Activated CD8-positive, alpha-beta T cell treated with anti-CD3 and anti-CD28 coated beads for 36 hours (primary cell): ENCODE measurements at regions not wholly inside any gene's neighbourhood (a gene's known extent, or its start where the extent isn't known, plus 50 kb on each side); places are given as distances from the start of the nearest gene placed in this dataset.

Experiments
- ATAC-seq: fragments of 200-7000 bp; cut with Tn5 transposase; one replicate; pipeline ENCODE4 v1.10.0; 2021; ENCODE audit warnings: mild to moderate bottlenecking, moderate library complexity
- CTCF ChIA-PET: fragments of 350-600 bp; sonication (Branson Sonifier 250); formaldehyde crosslinking; loops from one replicate; lab custom pipeline; 2021; ENCODE audit warnings: antibody characterized with exemption; lab: Charles Lee
- POLR2A ChIA-PET: fragments of 350-600 bp; sonication (Branson Sonifier 250); formaldehyde crosslinking; loops from one replicate; lab custom pipeline; 2021; ENCODE audit warnings: antibody characterized with exemption; lab: Charles Lee
- DNase-seq: peaks from one replicate; pipeline ENCODE4 v3.0.0-alpha.2; 2020
- H3K27ac Mint-ChIP-seq: one replicate; pipeline ENCODE4 v1.8.0; 2021; ENCODE audit warnings: mild to moderate bottlenecking, mixed read lengths
- H3K27me3 Mint-ChIP-seq: one replicate; pipeline ENCODE4 v1.8.0; 2021; ENCODE audit warnings: mixed read lengths
- H3K36me3 Mint-ChIP-seq: one replicate; pipeline ENCODE4 v1.8.0; 2021; ENCODE audit warnings: low read depth, mixed read lengths
- H3K4me1 Mint-ChIP-seq: one replicate; pipeline ENCODE4 v1.8.0; 2021; ENCODE audit warnings: low read depth, mixed read lengths
- H3K4me3 Mint-ChIP-seq: one replicate; pipeline ENCODE4 v1.8.0; 2021; ENCODE audit warnings: mild to moderate bottlenecking, moderate library complexity, mixed read lengths
- H3K9me3 Mint-ChIP-seq: one replicate; pipeline ENCODE4 v1.8.0; 2021; ENCODE audit warnings: mixed read lengths
- intact Hi-C: fragments of 100-400 bp; cut with micrococcal nuclease; formaldehyde crosslinking; loops from one replicate; pipeline ENCODE4 v1.10.0; 2022
- TF ChIP-seq, protein P1 (sequence below): fragments of 200-600 bp; IDR thresholded peaks from one replicate; pipeline ENCODE4 v1.8.0; 2022; ENCODE audit warnings: antibody characterized with exemption, mild to moderate bottlenecking

DNA sequence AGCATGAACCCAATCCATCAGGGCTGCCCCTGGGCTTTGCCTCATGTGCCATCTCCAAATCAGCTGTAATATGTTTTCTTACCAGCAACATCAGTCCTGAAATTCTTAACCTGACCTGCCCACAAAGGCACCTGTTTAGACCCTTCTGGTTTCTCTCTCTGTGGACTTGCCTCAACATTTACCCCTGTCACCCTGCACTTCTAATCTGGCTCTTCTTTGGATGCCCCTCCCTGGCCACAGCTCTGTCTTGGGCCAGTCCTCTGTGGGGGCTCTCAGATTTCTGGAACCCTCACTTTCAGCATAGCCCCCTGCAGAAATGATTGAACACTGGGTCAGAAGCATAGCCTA lies 168.7 kb upstream of the STAC start:
- no peak overlapping the region for H3K27ac Mint-ChIP-seq
- intact Hi-C loops = no loop called here
- DNase-seq (no peak), ATAC-seq (no peak)
- no peak overlapping the region for H3K4me3 Mint-ChIP-seq
- POLR2A ChIA-PET = interaction anchor here (0.6 kb wide), 1 partner anchor 1494 kb away, joined by 3 read pairs; no protein-coding TSS in a partner anchor
- CTCF ChIA-PET = no interaction called here
- TF ChIP-seq, protein P1, sequence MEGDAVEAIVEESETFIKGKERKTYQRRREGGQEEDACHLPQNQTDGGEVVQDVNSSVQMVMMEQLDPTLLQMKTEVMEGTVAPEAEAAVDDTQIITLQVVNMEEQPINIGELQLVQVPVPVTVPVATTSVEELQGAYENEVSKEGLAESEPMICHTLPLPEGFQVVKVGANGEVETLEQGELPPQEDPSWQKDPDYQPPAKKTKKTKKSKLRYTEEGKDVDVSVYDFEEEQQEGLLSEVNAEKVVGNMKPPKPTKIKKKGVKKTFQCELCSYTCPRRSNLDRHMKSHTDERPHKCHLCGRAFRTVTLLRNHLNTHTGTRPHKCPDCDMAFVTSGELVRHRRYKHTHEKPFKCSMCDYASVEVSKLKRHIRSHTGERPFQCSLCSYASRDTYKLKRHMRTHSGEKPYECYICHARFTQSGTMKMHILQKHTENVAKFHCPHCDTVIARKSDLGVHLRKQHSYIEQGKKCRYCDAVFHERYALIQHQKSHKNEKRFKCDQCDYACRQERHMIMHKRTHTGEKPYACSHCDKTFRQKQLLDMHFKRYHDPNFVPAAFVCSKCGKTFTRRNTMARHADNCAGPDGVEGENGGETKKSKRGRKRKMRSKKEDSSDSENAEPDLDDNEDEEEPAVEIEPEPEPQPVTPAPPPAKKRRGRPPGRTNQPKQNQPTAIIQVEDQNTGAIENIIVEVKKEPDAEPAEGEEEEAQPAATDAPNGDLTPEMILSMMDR = no peak
- H3K36me3 Mint-ChIP-seq = no peaks in the 10 kb centered on the region
- H3K4me1 Mint-ChIP-seq = no peaks in the 10 kb centered on the region
- H3K9me3 Mint-ChIP-seq = no peaks in the 10 kb centered on the region
- no peaks in the 10 kb centered on the region for H3K27me3 Mint-ChIP-seq

DNA sequence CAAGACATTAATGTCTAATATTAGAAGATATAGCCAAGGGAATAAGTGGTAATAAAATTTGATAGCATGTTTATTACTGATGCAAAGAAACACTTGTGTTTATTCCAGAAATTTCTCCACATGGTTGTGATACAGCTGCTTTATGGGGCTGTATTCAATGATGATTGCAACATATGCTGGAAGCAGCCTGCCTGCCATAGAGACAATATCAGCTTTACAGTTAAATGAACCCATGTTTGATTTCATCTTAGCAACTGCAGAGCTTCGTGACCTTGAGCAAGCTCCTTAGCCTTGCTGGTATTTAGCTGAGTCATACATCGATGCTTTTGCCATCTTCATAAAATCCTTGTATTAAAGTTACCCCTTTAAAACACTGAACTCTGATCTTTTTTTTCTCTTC lies 168.1 kb upstream of the STAC start:
- TF ChIP-seq, protein P1 = no peak
- no peaks in the 10 kb centered on the region for H3K27me3 Mint-ChIP-seq
- no peaks in the 10 kb centered on the region for H3K4me1 Mint-ChIP-seq
- ChIA-PET CTCF (no interaction called here), POLR2A (no interaction called here)
- no peaks in the 10 kb centered on the region for H3K9me3 Mint-ChIP-seq
- no peaks in the 10 kb centered on the region for H3K36me3 Mint-ChIP-seq
- H3K4me3 Mint-ChIP-seq = no peak overlapping the region
- no peak overlapping the region for H3K27ac Mint-ChIP-seq
- DNase-seq = no peak
- intact Hi-C loops = no loop called here
- no peak for ATAC-seq

DNA sequence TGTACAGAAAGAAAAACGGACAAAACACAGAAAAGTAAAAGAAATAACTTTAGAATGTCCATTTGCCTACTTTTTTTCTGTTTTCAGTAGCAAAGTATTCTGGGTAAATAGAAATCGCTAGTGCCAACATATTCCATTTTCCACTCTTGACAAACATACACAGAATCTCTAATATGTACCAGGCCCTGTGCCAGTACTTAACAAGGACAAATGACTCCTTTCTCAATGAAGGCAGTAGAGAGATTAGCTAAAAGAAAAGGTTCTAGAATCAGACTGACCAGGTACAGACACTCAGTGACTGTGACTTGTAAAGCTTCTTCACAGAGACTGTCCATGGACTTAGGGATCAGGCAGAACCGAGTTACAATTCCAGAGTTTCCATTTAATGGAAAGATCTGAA lies 165.8 kb upstream of the STAC start:
- ChIA-PET POLR2A (no interaction called here), CTCF (no interaction called here)
- Mint-ChIP-seq H3K4me3 (no peak overlapping the region), H3K9me3 (no peaks in the 10 kb centered on the region), H3K27ac (no peak overlapping the region), H3K27me3 (no peaks in the 10 kb centered on the region), H3K4me1 (no peaks in the 10 kb centered on the region), H3K36me3 (no peaks in the 10 kb centered on the region)
- DNase-seq (no peak), ATAC-seq (no peak)
- intact Hi-C loops = no loop called here
- TF ChIP-seq, protein P1 = no peak

DNA sequence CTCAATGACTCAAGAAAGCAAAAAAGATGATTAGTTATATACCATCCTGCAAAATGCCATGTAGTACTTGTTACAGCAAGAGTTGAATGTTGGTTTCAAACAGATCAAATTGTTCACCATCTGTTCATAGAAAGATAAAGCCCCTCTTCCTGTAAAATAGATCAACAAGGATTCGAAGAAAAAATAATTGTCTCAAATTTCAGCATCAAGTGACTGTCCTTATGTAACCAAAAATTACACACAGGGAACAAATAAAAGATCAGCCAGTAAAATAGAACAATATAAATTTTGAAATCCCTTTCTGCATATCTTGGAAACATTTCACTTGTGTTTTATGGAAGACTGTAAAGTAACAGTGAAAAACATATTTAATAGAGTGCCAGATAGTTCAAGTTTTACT lies 165.1 kb upstream of the STAC start:
- DNase-seq = no peak
- TF ChIP-seq, protein P1 = no peak
- POLR2A ChIA-PET = no interaction called here
- no peaks in the 10 kb centered on the region for H3K4me1 Mint-ChIP-seq
- no peak for ATAC-seq
- intact Hi-C loops = no loop called here
- CTCF ChIA-PET = no interaction called here
- no peak overlapping the region for H3K4me3 Mint-ChIP-seq
- no peak overlapping the region for H3K27ac Mint-ChIP-seq
- H3K36me3 Mint-ChIP-seq = no peaks in the 10 kb centered on the region
- H3K27me3 Mint-ChIP-seq = no peaks in the 10 kb centered on the region
- no peaks in the 10 kb centered on the region for H3K9me3 Mint-ChIP-seq

DNA sequence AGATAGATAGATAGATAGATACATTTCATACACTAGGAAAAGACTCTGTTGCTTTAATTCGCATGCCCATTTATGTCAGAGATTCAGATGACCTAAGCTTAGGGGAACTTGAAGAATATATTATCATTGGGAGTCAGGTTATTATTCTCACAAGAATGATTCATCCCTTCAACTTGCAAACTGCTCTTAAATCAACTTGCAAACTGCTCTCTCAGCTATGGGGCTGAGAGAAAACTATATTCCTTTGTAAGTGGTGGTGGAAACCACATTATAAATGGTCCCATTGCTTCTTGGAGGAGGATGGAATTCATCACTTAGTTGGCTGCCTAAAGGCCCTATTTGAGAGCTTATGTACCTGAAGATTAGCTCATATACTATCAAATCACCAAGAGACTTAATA lies 160.9 kb upstream of the STAC start:
- no peaks in the 10 kb centered on the region for H3K27me3 Mint-ChIP-seq
- ChIA-PET POLR2A (no interaction called here), CTCF (no interaction called here)
- TF ChIP-seq, protein P1 = no peak
- no peaks in the 10 kb centered on the region for H3K36me3 Mint-ChIP-seq
- no peaks in the 10 kb centered on the region for H3K9me3 Mint-ChIP-seq
- intact Hi-C loops = no loop called here
- ATAC-seq (no peak), DNase-seq (no peak)
- no peak overlapping the region for H3K27ac Mint-ChIP-seq
- H3K4me3 Mint-ChIP-seq = no peak overlapping the region
- no peaks in the 10 kb centered on the region for H3K4me1 Mint-ChIP-seq
